ENCODE measurements at regions not wholly inside any gene's neighbourhood (a gene's known extent, or its start where the extent isn't known, plus 50 kb on each side); places are given as distances from the start of the nearest gene placed in this dataset.

GRCh38 chr10:110394898-110395297 lies 90.2 kb upstream of the SMNDC1 start:
- no peaks in the 10 kb centered on the region for H3K27me3 Mint-ChIP-seq (ENCODE audit: insufficient read depth)
- peak overlapping the region; percentile 80 for H3K27ac Mint-ChIP-seq
- H3K4me3 Mint-ChIP-seq: no peak overlapping the region
- peaks cover 77% of the 10 kb centered on the region for H3K4me1 Mint-ChIP-seq (ENCODE audit: low read depth)
- peaks cover 4% of the 10 kb centered on the region for H3K36me3 Mint-ChIP-seq (ENCODE audit: low read depth)
- H3K9me3 Mint-ChIP-seq: no peaks in the 10 kb centered on the region
- no peak for DNase-seq (ENCODE audit: low spot score)
- intact Hi-C loops (cut with micrococcal nuclease): loop anchor here (1.0 kb wide), 6 partner anchors 13 to 102 kb away; partner anchors contain the start of gene DUSP5

- no peaks in the 10 kb centered on the region for H3K9me3 Mint-ChIP-seq
- no peaks in the 10 kb centered on the region for H3K27me3 Mint-ChIP-seq (ENCODE audit: insufficient read depth)
- H3K4me1 Mint-ChIP-seq (ENCODE audit: low read depth): peaks cover 74% of the 10 kb centered on the region
- H3K4me3 Mint-ChIP-seq: peak overlapping the region; percentile 15
- DNase-seq (ENCODE audit: low spot score): peak; percentile 67
- H3K36me3 Mint-ChIP-seq (ENCODE audit: low read depth): peaks cover 4% of the 10 kb centered on the region
- intact Hi-C loops (cut with micrococcal nuclease): loop anchor here (1.0 kb wide), 6 partner anchors 13 to 102 kb away; partner anchors contain the start of gene DUSP5
- H3K27ac Mint-ChIP-seq: peak overlapping the region; percentile 80
These were observed 90.9 kb upstream of the SMNDC1 start for GRCh38 chr10:110395350-110396283.

- Mint-ChIP-seq H3K4me1 (ENCODE audit: low read depth) (peaks cover 75% of the 10 kb centered on the region), H3K27ac (peak overlapping the region; percentile 77)
These were observed 91.5 kb upstream of the SMNDC1 start for GRCh38 chr10:110396284-110396651.

GRCh38 chr10:110397856-110398255 lies 93.1 kb upstream of the SMNDC1 start:
- Mint-ChIP-seq H3K4me3 (no peak overlapping the region), H3K27ac (peak overlapping the region; percentile 76), H3K4me1 (ENCODE audit: low read depth) (peaks cover 75% of the 10 kb centered on the region), H3K36me3 (ENCODE audit: low read depth) (peaks cover 4% of the 10 kb centered on the region), H3K9me3 (no peaks in the 10 kb centered on the region), H3K27me3 (ENCODE audit: insufficient read depth) (peaks cover 2% of the 10 kb centered on the region)
- no peak for DNase-seq (ENCODE audit: low spot score)
- intact Hi-C loops (cut with micrococcal nuclease): no loop called here

More at GRCh38 chr10:110396284-110396651, 91.5 kb upstream of the SMNDC1 start:
- no peak for DNase-seq (ENCODE audit: low spot score)
- Mint-ChIP-seq H3K4me3 (peak overlapping the region; percentile 15), H3K9me3 (no peaks in the 10 kb centered on the region), H3K36me3 (ENCODE audit: low read depth) (peaks cover 2% of the 10 kb centered on the region), H3K27me3 (ENCODE audit: insufficient read depth) (no peaks in the 10 kb centered on the region)
- intact Hi-C loops (cut with micrococcal nuclease): no loop called here

- H3K27ac Mint-ChIP-seq: peak overlapping the region; percentile 59
- intact Hi-C loops (cut with micrococcal nuclease): no loop called here
- H3K4me3 Mint-ChIP-seq: no peak overlapping the region
- peaks cover 68% of the 10 kb centered on the region for H3K4me1 Mint-ChIP-seq (ENCODE audit: low read depth)
- no peak for DNase-seq (ENCODE audit: low spot score)
- peaks cover 2% of the 10 kb centered on the region for H3K27me3 Mint-ChIP-seq (ENCODE audit: insufficient read depth)
- H3K9me3 Mint-ChIP-seq: no peaks in the 10 kb centered on the region
- H3K36me3 Mint-ChIP-seq (ENCODE audit: low read depth): peaks cover 4% of the 10 kb centered on the region
These were observed 93.8 kb upstream of the SMNDC1 start for GRCh38 chr10:110398419-110399105.

GRCh38 chr10:110399106-110399964 lies 94.6 kb upstream of the SMNDC1 start:
- peaks cover 2% of the 10 kb centered on the region for H3K27me3 Mint-ChIP-seq (ENCODE audit: insufficient read depth)
- peak overlapping the region; percentile 59 for H3K27ac Mint-ChIP-seq
- peaks cover 64% of the 10 kb centered on the region for H3K4me1 Mint-ChIP-seq (ENCODE audit: low read depth)
- no peaks in the 10 kb centered on the region for H3K9me3 Mint-ChIP-seq
- no peak for DNase-seq (ENCODE audit: low spot score)
- no peak overlapping the region for H3K4me3 Mint-ChIP-seq
- H3K36me3 Mint-ChIP-seq (ENCODE audit: low read depth): peaks cover 4% of the 10 kb centered on the region
- intact Hi-C loops (cut with micrococcal nuclease): no loop called here

GRCh38 chr10:110399965-110400933 lies 95.5 kb upstream of the SMNDC1 start:
- Mint-ChIP-seq H3K4me3 (no peak overlapping the region), H3K9me3 (no peaks in the 10 kb centered on the region), H3K4me1 (ENCODE audit: low read depth) (peaks cover 61% of the 10 kb centered on the region), H3K27me3 (ENCODE audit: insufficient read depth) (peaks cover 2% of the 10 kb centered on the region), H3K27ac (no peak overlapping the region), H3K36me3 (ENCODE audit: low read depth) (peaks cover 7% of the 10 kb centered on the region)
- intact Hi-C loops (cut with micrococcal nuclease): no loop called here
- no peak for DNase-seq (ENCODE audit: low spot score)

GRCh38 chr10:110401401-110402076 lies 96.2 kb upstream of the DUSP5 start:
- peaks cover 55% of the 10 kb centered on the region for H3K4me1 Mint-ChIP-seq (ENCODE audit: low read depth)
- H3K27me3 Mint-ChIP-seq (ENCODE audit: insufficient read depth): peaks cover 6% of the 10 kb centered on the region
- H3K4me3 Mint-ChIP-seq: no peak overlapping the region
- no peaks in the 10 kb centered on the region for H3K9me3 Mint-ChIP-seq
- no peak for DNase-seq (ENCODE audit: low spot score)
- intact Hi-C loops (cut with micrococcal nuclease): no loop called here
- peaks cover 5% of the 10 kb centered on the region for H3K36me3 Mint-ChIP-seq (ENCODE audit: low read depth)
- no peak overlapping the region for H3K27ac Mint-ChIP-seq

GRCh38 chr10:110402077-110402416 lies 95.7 kb upstream of the DUSP5 start:
- Mint-ChIP-seq H3K36me3 (ENCODE audit: low read depth) (peaks cover 5% of the 10 kb centered on the region), H3K4me1 (ENCODE audit: low read depth) (peaks cover 58% of the 10 kb centered on the region), H3K27me3 (ENCODE audit: insufficient read depth) (peaks cover 8% of the 10 kb centered on the region), H3K9me3 (no peaks in the 10 kb centered on the region), H3K27ac (no peak overlapping the region), H3K4me3 (no peak overlapping the region)
- intact Hi-C loops (cut with micrococcal nuclease): no loop called here
- no peak for DNase-seq (ENCODE audit: low spot score)

GRCh38 chr10:110403593-110403992 lies 94.1 kb upstream of the DUSP5 start:
- Mint-ChIP-seq H3K27ac (no peak overlapping the region), H3K4me1 (ENCODE audit: low read depth) (peaks cover 61% of the 10 kb centered on the region)
- intact Hi-C loops (cut with micrococcal nuclease): no loop called here

GRCh38 chr10:110404413-110404812 lies 93.3 kb upstream of the DUSP5 start:
- Mint-ChIP-seq H3K36me3 (ENCODE audit: low read depth) (peaks cover 5% of the 10 kb centered on the region), H3K4me3 (no peak overlapping the region), H3K4me1 (ENCODE audit: low read depth) (peaks cover 61% of the 10 kb centered on the region), H3K27ac (no peak overlapping the region), H3K27me3 (ENCODE audit: insufficient read depth) (peaks cover 10% of the 10 kb centered on the region), H3K9me3 (no peaks in the 10 kb centered on the region)
- DNase-seq (ENCODE audit: low spot score): no peak
- intact Hi-C loops (cut with micrococcal nuclease): no loop called here

More at GRCh38 chr10:110403593-110403992, 94.1 kb upstream of the DUSP5 start:
- Mint-ChIP-seq H3K27me3 (ENCODE audit: insufficient read depth) (peaks cover 10% of the 10 kb centered on the region), H3K9me3 (no peaks in the 10 kb centered on the region), H3K36me3 (ENCODE audit: low read depth) (peaks cover 5% of the 10 kb centered on the region), H3K4me3 (no peak overlapping the region)
- DNase-seq (ENCODE audit: low spot score): no peak

Measured in activated T-helper 1 cell treated with anti-CD3 and anti-CD28 coated beads, Interleukin-12 subunit alpha, Interleukin-12 subunit beta, Interleukin-2, Interleukin-4 antibody, amounts not matched to agents 30 ng/mL and 10 ng/mL and 1 ng/mL, durations not matched to agents 14 hours and 24 hours and 36 hours (primary cell).